ENCODE measurements at regions not wholly inside any gene's neighbourhood (a gene's known extent, or its start where the extent isn't known, plus 50 kb on each side); places are given as distances from the start of the nearest gene placed in this dataset.

DNA sequence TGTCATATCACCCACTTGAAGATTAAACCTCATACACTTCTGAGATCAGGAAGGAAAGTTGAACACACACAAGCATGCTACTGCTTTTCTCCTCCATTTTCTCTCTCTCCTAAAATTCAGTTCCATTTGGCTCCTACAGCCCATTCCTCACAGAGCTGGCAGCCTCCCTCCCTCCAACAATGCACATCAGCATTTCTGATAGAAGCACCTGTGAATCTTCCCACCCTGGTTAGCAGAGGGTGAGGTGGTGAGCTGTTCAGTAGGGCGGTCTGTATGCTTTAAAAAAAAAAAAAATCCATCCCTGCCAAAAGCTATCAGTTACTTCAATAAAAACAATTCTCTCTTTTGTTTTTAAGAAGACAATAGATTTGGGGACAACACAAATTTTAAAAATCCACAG is 463.2 kb upstream of the KIF2A start:
- DNase-seq = no peak

DNA sequence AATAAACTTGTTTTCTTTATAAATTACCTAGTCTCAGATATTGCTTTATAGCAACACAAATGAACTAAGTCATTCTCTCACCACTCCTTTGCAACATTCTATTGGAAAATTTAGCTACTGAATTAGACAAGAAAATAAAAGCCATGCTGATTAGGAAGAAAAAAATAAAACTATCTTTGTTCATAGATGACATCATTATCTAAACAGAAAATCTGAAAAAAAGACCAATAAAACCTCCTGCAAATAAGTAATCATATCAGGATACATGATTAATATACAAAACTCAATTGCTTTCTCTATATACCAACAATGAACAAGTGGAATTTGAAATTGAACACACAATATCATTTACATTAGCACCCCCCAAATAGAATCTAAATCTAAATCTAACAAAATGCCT is 455.3 kb upstream of the KIF2A start:
- DNase-seq = no peak

DNA sequence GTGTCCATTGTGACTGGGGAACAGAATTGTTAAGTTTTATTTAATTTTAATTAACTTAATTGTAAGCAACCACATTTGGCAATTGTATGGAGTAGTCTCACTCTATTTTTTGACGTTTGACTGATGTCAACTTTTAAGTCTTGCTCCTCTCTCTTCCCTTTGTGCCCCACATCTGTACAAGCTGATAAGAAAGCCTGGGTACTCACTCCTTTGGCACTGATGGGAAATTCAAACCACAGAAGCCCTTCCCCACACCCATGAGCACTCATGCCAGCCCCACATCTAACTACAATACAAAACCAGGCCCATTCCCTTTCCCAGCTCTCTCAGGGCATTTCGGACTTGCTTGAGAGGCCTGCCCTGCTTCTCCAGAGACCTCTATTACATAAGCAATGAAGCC is 451.5 kb upstream of the KIF2A start:
- DNase-seq = no peak

DNA sequence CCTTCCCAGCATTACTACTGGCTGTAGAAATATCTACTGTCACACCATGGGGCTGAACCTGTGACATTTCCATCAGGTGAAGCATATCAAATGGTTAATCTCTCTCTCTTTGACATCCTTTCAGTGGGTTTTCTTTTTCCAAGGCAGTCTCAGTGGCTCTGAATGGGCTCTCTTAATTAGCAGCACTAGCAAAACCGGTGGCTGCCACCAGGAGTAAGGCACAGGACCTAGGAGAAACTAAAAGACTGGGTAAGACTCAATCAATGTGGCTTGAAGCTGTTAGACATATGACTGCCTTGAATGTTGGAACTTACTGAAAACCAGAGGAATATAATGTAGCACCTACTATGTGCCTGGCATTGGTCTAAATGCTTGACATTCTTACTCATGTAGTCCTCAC is 445.0 kb upstream of the KIF2A start:
- DNase-seq = no peak

DNA sequence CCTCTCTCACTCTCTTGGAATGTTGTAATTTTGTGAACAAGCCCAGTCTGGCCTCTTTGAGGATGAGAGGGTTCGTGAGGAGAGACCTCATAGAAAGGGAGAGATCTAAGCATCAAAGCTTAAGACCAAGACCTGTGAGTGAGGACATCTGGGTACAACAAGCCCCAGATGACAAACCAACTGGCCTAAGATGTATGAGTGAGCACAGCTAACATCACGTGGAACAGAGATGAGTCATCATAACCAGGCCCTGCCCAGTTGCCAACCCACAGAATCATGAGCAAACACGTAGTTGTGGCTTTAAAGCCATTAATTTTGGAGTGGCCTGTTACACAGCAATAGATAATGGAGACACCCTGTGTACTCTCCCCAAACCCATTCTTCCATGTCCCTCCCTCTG is 439.1 kb upstream of the KIF2A start:
- DNase-seq = no peak

DNA sequence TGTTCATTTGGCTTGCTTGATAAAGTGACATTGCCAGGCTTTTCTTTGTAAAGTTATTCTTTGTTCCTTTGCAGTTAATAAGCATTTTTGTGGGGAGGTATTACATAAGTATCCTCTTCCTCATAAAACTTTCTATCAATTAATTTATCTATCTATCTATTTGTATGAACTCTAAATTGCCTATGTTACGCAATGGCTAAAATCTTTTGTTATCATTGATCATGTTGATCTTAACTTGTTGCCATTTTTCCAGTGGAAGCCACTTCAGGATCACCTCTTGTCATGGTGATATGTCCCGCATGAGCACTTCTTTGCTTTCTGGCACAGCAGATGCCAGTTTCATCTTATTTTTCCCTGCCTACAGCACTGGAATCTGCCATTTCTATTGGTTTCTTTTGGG is 436.7 kb upstream of the KIF2A start:
- DNase-seq = no peak

DNA sequence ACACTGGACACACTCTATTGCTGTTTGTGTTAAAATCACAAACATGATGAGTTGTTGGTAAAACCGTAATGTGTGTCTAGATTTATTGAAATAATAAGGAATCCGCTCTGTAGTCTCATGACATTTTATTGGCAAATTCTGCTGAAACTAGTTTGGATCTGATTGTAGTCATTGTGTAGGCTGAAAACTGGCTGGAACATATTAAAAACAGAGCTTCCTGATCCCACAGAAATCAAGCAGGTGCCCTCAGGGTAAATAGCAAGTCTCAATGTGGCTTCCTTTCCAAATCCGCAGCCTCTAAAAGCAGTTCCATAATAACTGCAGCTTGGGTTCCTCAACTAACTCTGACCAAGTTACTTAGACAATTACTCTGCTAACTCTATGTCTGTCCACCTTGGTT is 427.5 kb upstream of the KIF2A start:
- DNase-seq = no peak

DNA sequence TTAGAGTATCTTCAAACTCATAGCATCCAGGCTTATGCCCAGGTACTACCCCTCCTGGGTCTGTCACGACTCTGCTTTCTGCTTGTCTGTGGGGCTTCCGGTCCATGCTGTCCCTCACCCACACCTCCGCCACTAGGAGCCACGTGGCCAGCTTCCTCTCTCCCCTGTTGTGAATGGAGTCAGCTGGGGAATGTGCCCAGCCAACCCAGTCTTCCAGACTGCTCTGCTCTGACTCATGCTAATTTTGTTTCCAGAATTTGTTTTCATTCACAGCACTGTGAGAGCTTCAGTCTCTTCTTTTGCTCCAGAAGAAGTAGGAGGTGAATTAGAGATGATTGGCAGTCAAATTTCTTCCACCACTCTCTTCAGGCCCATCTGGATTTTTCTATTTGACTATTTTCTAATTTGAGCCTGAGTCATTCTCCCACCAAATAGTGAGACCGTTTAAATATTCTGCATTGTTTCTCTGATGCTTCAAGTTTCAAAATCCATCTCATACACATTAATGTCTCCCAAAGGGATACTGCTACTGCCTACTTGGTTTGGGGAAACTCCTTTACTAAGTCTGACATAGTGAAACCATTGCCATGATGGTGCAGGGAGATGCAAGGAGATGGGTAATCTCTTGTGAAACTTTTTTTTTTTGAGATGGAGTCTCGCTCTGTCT is 424.1 kb upstream of the KIF2A start:
- DNase-seq = no peak

DNA sequence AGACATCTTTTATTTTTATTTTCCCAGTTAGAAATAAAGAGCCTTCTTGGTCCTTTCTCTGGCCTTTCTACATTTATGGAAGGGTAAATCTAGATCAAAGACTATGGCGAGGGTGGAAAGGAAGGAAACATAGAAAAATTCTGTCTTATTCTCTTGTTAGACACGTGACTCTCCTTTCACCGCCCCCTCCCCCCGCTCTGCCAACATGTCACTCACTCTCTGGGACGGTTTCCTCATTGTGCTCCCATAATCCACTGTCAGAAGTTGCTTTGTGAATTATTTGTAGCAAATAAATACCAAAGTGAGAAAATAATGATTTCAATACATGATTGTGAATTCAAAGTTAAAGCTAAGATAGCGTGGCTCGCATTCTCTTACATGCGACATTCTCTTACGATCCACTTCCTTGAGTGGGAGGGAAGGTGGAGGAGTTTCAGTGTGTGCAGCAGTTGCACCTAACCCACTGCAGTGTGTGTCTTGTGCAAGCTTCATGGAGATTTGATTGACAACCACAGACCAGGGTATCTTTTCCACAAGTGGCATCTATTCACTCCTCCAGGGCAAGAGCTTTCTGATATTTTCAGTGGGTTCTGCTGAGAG is 423.0 kb upstream of the KIF2A start:
- DNase-seq = no peak

DNA sequence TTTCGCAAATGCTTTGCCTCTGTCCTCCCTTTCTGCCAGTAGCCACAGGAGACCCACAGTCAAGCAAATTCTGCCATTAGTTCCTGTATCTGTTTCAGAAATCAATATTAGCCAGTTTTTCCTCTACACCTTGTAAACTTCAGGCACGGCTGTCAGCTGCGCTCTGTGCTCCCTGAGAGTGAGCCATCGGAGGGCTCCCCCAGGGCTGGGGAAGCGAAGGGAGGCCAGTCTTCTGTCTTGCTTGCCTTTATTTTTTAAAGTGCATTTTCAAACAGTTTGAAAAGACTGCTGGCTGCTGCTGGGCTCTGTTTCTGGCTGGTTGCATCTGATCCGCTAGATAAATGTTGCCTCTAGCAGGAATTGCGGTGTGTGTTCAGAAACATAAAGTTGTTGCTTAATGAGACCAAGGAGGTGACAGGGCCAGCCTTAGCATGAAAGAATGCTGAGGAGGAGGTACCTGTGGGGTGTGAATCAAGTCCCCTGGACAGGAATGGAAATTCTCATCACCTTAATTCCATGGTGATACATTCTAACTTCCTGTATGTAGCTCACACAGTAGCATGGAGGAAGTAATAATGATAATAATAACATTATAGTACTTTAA is 421.7 kb upstream of the KIF2A start:
- DNase-seq = no peak

DNA sequence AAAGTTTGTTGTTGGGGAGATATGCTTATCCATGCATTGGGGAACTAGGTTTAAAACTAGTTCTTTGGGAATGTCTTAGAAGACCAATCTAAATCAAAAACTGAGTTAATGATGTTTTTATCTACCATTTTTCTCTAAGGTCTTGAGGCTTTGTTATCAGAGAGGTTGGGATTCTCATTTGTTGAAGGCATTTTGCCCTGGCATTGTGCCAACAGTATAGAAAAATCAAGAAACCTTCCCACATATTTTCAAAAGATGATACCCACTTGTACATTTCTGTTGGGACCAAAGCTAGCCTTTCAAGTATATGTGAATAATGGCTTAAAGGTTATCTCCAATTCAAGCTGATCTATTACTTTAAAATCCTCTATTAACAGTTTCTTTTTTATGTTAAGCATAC is 419.8 kb upstream of the KIF2A start:
- no peak for DNase-seq

DNA sequence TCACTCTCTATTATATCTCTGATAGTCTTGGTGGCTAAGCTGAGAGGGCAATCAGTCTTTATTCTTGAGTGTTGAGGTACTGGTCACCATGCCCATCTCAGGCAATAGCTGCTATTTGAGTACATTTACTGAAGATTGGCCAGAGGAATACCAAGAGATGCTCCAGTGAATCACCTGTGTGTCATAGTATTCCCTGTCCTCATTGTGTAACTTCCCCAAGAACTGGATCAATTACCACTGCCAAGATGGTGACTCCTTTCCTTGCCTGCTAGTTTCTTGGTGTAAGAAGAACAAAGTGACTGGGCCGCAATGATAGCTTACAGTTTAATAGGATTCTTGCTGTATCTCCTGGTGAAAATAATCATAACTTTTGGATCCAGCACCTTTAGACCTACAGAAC is 418.7 kb upstream of the KIF2A start:
- DNase-seq = no peak

DNA sequence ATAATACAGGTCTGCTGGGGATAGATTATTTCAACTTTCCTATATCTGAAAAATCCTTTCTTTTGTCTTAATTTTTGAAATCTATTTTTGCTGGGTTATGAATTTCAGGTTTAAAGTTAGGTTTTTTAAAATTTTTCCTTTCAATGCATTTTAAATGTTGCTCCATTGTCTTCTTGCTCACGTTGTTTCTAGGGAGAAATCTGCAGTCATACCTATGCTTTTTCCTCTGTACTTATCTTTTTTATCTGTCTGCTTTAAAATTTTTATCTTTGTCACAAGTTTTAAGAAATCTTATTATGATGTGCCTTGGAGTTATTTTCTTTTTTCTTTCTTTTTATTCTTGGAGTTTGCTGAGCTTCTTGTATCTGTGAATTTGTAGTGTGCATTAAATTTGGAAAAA is 412.0 kb upstream of the KIF2A start:
- DNase-seq = no peak

DNA sequence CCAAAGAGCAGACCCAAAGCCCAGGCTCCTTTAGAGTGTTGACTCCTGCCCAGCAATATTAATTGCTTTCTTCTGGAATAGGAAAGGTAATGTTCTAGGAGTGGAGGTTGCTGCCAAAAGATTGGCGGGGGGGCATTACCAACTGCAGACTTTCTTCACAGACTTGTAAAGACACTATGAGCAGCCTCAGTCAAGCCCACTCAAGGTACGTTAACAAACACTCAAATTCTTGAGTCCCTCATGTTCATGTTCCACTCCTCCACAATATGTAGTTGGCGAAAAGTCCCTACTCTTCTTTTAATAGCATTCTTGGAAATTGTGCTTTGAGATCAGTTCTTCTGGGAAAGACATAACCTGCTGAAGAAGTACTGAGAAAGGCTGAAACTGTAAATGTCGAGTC is 409.2 kb upstream of the KIF2A start:
- DNase-seq = no peak

DNA sequence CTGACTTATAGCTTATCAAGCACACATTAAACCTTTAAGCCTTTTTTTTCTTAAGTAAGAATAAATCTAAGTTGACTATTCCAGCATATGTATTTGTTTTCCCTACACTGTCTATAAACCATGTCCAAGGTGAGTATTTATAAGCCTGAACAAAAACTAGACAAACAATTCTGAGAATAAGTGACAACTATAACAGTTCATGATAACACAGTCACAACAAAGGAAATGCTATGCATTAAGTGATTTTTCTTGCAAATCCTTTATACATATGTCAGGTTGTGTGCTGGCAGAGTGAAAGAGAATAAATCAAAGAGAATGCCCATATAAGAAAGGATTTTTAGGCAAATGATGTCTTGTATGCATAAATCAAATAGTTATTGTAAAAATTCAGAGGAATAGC is 408.8 kb upstream of the KIF2A start:
- no peak for DNase-seq

DNA sequence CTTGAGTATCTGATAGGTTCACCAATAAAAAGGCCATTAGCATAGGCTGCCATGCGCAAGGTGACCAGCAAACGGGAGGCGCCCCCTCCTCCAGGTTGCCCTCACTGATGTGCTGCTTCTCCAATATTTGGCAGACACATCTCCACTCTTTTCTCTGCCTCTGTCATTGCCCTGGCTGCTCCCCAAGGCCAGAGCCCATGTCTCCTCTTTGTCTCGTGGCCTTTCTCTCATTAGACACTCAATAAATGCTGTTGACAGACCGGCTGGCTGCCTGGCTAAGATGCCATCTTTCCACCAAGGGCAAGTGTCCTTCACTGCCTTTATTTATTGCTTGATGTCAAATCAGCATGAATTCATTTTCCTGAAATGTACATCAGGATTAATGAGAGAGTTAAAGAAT is 404.0 kb upstream of the KIF2A start:
- no peak for DNase-seq

DNA sequence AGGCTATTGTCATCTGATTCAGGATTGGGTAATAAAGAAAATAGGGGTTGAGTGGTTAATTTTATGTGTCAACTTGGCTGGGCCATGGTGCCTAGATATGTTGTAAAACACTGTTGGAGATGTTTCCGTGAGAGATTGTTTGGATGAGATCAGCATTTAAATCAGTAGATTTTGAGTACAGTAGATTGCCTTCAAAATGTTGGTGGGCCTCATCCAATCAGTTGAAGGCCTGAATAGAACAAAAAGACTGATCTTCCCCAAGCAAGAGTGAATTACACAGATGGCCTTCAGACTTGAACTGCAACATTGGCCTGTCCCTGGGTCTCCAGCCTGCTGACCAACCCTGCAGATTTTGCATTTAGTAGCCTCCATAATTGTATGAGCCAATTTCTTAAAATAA is 401.3 kb upstream of the KIF2A start:
- no peak for DNase-seq

DNA sequence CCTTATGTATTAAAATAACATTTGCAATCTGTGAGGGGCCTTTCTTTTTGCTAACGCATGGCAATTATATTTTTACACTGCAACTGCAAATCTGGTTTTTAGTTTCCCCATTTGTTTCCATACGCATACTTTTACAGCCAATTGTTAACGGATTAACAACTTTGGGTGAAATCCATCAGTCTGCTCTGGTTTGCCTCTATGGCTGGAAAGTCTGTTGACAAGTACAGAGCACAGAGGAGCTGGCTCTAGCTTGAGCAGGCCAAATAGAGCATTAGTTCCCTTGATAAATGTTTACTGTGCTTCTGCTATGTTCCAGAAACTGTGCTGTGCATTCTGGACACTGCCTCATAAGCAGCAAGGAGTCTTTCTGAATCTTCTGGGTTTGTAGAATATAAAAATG is 400.4 kb upstream of the KIF2A start:
- no peak for DNase-seq

DNA sequence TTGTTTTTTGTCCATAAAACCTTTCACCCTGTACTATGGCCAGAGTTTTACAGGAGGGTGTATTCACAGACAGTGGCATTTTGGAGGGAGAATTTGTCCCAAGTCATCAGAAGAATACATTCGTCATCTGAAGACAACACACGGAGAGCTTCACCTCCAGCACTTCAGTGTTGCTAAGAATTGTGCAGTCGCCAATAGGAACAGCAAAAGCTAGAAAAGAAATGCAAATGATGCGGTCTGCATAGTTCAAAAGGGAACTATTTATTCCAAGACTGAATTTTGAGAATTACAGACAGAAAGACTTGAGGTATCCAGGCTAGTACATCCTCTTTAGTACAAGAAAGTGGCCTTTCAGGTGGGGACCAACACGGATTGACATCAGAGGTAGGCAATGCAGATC is 399.2 kb upstream of the KIF2A start:
- DNase-seq = no peak

DNA sequence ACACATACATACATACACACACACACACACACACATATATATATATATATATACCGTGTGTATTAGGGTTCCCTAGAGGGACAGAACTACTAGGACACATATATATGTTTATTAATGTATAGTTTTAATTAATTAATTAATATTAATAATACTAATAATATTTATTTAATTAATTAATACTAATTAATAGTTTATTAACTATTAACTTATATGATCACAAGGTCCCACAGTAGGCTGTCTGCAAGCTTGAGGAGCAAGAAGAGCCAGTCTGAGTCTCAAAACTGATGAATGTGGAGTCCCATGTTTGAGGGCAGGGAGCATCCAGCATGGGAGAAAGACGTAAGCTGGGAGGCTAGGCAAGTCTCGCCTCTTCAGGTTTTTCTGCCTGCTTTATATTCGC is 398.0 kb upstream of the KIF2A start:
- no peak for DNase-seq

DNA sequence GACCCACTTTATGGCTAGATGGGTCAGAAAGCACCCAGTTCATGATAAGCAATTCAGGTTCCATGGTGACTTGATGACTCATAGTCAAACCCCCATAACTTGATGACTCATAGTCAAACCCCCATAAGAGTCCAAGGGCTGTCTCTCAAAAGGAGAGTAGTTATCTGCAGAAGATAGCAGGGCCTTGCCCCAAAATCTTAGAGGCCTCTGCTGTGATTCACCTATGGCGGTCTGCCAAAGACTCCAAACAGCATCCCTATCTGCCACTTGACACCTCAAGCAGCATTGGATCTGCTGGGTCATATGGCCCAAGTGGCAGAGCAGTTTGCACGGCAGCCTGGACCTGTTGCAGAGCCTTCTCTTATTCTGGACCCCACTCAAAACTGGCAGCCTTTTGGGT is 395.2 kb upstream of the KIF2A start:
- DNase-seq = no peak

DNA sequence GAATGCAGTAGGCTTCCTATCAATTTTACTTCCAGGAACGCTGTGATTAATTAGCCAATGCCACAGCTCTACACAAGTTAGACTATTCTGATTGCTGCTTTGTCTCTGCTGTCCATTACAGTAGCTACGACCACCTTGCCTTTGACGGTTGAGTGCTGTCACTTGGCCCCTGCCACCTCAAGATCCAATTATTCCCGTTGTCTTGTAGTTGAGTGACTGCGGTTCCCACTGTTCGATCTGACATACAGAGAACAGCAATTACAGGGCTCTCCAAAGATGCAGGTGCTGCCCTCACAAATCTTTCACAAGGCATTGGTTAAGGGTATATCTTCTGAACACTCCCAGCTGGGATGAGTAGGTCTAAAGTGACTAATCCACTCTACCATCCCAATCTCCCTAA is 393.4 kb upstream of the KIF2A start:
- no peak for DNase-seq

DNA sequence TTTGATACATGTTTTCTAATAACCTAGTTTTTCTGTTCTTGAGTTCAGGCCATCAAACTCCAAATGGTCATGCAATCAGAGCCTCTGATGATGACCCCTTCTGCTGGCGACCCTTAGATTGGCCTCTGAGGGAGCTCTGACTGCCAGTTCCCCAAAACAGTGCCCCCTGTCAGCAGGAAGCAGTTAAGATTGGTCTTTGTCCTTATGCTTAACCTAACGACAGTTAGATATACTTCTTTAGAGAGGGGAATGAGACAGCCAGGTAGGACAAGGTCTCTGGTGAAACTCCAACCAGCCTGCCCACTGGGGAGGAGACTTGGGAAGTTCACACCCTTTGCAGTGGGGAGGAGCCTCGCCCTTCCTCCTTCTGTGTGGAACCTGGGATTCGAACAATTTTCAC is 390.4 kb upstream of the KIF2A start:
- no peak for DNase-seq

DNA sequence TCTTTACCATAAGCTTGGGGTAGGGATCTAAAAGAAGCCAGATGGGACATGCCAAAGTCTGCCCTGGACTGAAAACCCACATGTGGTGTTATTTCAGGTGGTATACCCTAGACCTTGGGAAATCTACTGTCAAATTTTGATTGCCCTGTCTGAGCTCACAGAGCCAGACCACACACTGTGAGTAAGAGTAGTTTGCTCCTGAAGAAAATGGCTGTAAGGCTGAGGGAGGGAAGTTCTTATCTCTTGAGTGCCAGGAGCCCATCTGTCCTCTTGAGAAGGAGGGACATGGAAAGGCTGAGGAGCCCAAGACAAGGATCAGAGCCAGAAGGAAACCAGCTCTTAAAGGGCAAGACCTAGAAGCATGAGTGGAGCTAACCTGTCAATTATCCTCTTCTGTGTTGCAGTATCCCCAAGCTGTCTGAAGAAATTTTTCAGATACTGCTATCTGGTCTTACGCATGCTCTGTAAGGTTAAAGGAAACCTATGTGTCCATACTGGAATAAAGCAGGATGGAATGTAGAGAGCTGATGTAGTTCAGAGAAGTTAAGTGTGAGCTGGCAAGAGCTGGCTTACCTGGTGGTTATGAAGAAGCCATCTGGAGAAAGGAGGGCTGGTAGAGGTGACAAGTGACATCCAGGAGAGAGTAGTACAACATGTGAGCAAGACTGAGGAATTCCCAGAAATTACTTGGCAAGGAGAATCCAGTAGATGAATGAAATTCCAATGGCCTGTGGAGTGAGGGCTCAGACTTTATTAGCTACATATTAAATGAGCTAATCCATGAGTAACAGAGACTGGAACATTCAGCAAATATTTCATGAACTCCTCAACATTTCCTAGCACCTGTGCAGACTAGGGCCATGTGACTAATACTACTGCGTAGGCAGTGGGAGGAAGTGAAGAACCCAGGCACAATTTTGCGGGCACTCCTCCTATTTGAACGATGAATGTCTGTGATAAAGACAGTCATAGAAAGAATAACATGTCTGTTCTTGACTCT is 389.1 kb upstream of the KIF2A start:
- no peak for DNase-seq
